HepG2 (cell line): ENCODE measurements at regions not wholly inside any gene's neighbourhood (a gene's known extent, or its start where the extent isn't known, plus 50 kb on each side); places are given as distances from the start of the nearest gene placed in this dataset.
"Not testable (repeated sequence)": the region's sequence is repeated elsewhere in the genome, so short reads cannot be mapped to it uniquely, and the experiment has no call there.

Source experiments
- ATAC-seq: fragments of 200-7000 bp; cut with Tn5 transposase; 3 replicates; pipeline ENCODE4 v1.9.1; 2020; ENCODE audit warnings: mild to moderate bottlenecking, moderate library complexity
- BruUV-seq: library from RNA; stranded (reverse); fragments of 400-500 nt; replicated peaks from 2 replicates; lab custom pipeline; 2021; lab: Mats Ljungman, UMichigan
- CTCF ChIA-PET: fragments of 300-600 bp; formaldehyde crosslinking; extraction: SDS; loops from one replicate; lab custom pipeline; 2021; ENCODE audit warnings: low total read pairs, inconsistent platforms, low intra/inter-chr PET ratio; lab: Yijun Ruan, JAX
- POLR2A ChIA-PET: fragments of 350-600 bp; sonication (Branson Sonifier 250); formaldehyde crosslinking; loops from one replicate; lab custom pipeline; 2020; ENCODE audit warnings: antibody characterized with exemption, inconsistent platforms; lab: Yijun Ruan, JAX
- DNase-seq: peaks from one replicate; pipeline ENCODE4 v3.0.0-alpha.2; 2015; ENCODE audit warnings: low spot score
- FAIRE-seq: peaks from 3 replicates; lab custom pipeline; 2011; peaks lifted over from hg19 to GRCh38; lab: Jason Lieb, UNC
- H2AFZ ChIP-seq: one replicate; pipeline ENCODE4 v1.6.1; 2011; ENCODE audit warnings: low read length, inconsistent platforms
- H3K27ac ChIP-seq: fragments of 300-600 bp; 3 replicates; pipeline ENCODE4 v1.8.0; 2011; ENCODE audit warnings: mixed run types, mild to moderate bottlenecking, mixed read lengths, low read length, inconsistent platforms; ENCODE audit not compliant: insufficient read depth; ENCODE audit errors: extremely low read length
- H3K27me3 ChIP-seq, 2 experiments: fragments of 200-600 bp in 1 of 2; 2 replicates in 1 of 2; 3 replicates in 1 of 2; pipeline versions ENCODE4 v1.6.0 to v1.8.0; 2011; ENCODE audit warnings: low read length in 2 of 2, mild to moderate bottlenecking in 2 of 2, moderate library complexity in 2 of 2, inconsistent platforms in 1 of 2; ENCODE audit not compliant: insufficient read depth in 2 of 2, control insufficient read depth in 1 of 2
- H3K36me3 ChIP-seq, 2 experiments: fragments of 200-600 bp in 1 of 2; replicated peaks in 1 of 2; 2 replicates in 1 of 2; 3 replicates in 1 of 2; pipeline versions ENCODE4 v1.5.1 to v1.8.0; 2011; ENCODE audit warnings: low read length in 2 of 2, inconsistent platforms in 1 of 2; ENCODE audit not compliant: insufficient read depth in 2 of 2, control insufficient read depth in 1 of 2
- H3K4me1 ChIP-seq: 2 replicates; pipeline ENCODE4 v1.5.1; 2012; ENCODE audit warnings: low read length, inconsistent platforms; ENCODE audit not compliant: insufficient read depth
- H3K4me2 ChIP-seq: 2 replicates; pipeline ENCODE4 v1.6.0; 2011; ENCODE audit warnings: low read depth, low read length, inconsistent platforms
- H3K4me3 ChIP-seq, 3 experiments: fragments of 200-600 bp in 1 of 3; sonication (generic), shearing (Covaris generic) in 1 of 3; replicated peaks in 1 of 3; 2 replicates each; pipeline ENCODE4 v1.5.1; 2011 to 2016; ENCODE audit warnings: low read length in 3 of 3, inconsistent platforms in 2 of 3, low read depth in 2 of 3, mild to moderate bottlenecking in 2 of 3, control low read depth in 1 of 3, mixed read lengths in 1 of 3; ENCODE audit not compliant: insufficient read depth in 1 of 3
- H3K79me2 ChIP-seq: one replicate; pipeline ENCODE4 v1.6.1; 2011; ENCODE audit warnings: low read length, inconsistent platforms; ENCODE audit not compliant: insufficient read depth
- H3K9ac ChIP-seq: 2 replicates; pipeline ENCODE4 v1.6.0; 2011; ENCODE audit warnings: mild to moderate bottlenecking, low read depth, low read length, inconsistent platforms; ENCODE audit not compliant: insufficient read depth
- H3K9me3 ChIP-seq: 2 replicates; pipeline ENCODE4 v1.5.1; 2012; ENCODE audit warnings: mild to moderate bottlenecking, low read length
- H4K20me1 ChIP-seq: 2 replicates; pipeline ENCODE4 v1.6.0; 2011; ENCODE audit warnings: inconsistent platforms, mild to moderate bottlenecking, low read length, moderate library complexity; ENCODE audit not compliant: insufficient read depth
- ATF7 ChIP-seq, 2 experiments: fragments of 450-650 bp in 1 of 2; sonication (generic) in 1 of 2; formaldehyde crosslinking in 1 of 2; IDR thresholded peaks; 2 replicates each; pipeline versions ENCODE4 v1.4.0 to v1.6.1; 2016 to 2020; ENCODE audit warnings: antibody characterized with exemption in 1 of 2, mild to moderate bottlenecking in 1 of 2, missing genetic modification reagents in 1 of 2
- CEBPB ChIP-seq: IDR thresholded peaks from 2 replicates; pipeline ENCODE4 v1.6.1; 2011; ENCODE audit warnings: low read depth, low read length, improper control_type of control experiment, borderline replicate concordance
- CREB1 ChIP-seq, 2 experiments: fragments of 450-650 bp in 1 of 2; IDR thresholded peaks; 2 replicates each; pipeline ENCODE4 v1.6.1; 2016 to 2017; ENCODE audit warnings: control low read depth in 1 of 2, mild to moderate bottlenecking in 1 of 2, missing compliant biosample characterization in 1 of 2, missing genetic modification characterization in 1 of 2
- JARID2 ChIP-seq: sonication (generic); formaldehyde crosslinking; IDR thresholded peaks from 2 replicates; pipeline ENCODE4 v1.8.1; 2023; ENCODE audit warnings: missing genetic modification reagents, inconsistent platforms; ENCODE audit not compliant: insufficient replicate concordance
- MIER2 ChIP-seq: IDR thresholded peaks from 2 replicates; pipeline ENCODE4 v1.6.1; 2016; ENCODE audit warnings: missing biosample characterization, missing genetic modification reagents
- MTF1 ChIP-seq: sonication (generic); formaldehyde crosslinking; IDR thresholded peaks from 2 replicates; pipeline ENCODE4 v1.5.0; 2020; ENCODE audit warnings: missing genetic modification reagents
- ZNF703 ChIP-seq: sonication (generic); formaldehyde crosslinking; IDR thresholded peaks from 2 replicates; pipeline ENCODE4 v1.5.1; 2020; ENCODE audit warnings: missing genetic modification reagents, mild to moderate bottlenecking, moderate library complexity, borderline replicate concordance
- WGBS: methylation state at CpG from one replicate; pipeline ENCODE4 v1.1.6; 2017; ENCODE audit warnings: low lambda C conversion rate; 5-methylcytosine and 5-hydroxymethylcytosine counted together
- in situ Hi-C: cut with HindIII; loops from 2 replicates; pipeline ENCODE4 v1.10.0; 2017; ENCODE audit warnings: low pct_unique_long_range_greater_than_20kb; ENCODE audit not compliant: extremely low pct_ligation_motif_present
- intact Hi-C: fragments of 100-400 bp; cut with micrococcal nuclease; formaldehyde crosslinking; loops from one replicate; pipeline ENCODE4 v1.10.0; 2022; ENCODE audit not compliant: unreplicated experiment
- TF ChIP-seq, protein P1 (sequence below): sonication (generic); IDR thresholded peaks from 2 replicates; pipeline ENCODE4 v1.6.1; 2016; ENCODE audit warnings: low read depth, borderline replicate concordance

DNA sequence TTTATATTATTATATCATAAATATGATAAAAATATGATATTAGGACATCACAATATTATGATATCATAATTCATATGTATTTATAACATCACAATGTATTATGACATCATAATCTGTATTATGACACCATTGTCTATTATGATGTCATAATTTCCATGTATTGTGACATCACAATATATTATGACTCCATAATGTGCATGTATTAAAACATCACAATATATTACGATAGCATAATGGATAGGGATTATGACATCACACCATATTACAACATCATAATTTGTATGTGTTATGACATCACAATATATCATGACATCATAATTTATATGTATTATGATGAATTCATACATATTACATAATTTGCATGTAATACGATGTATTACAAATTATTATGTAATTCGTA is 1755.9 kb downstream of the TP53TG3F start:
- Histone ChIP-seq H3K9ac (no peak overlapping the region), H4K20me1 (no peaks in the 10 kb centered on the region), H3K9me3 (peaks cover 69% of the 10 kb centered on the region), H3K4me3 (no peak overlapping the region), H3K27ac (no peak overlapping the region), H3K36me3 (no peaks in the 10 kb centered on the region), H3K4me1 (no peaks in the 10 kb centered on the region), H3K27me3 (no peaks in the 10 kb centered on the region), H3K4me2 (no peak overlapping the region), H3K79me2 (no peaks in the 10 kb centered on the region), H2AFZ (no peak overlapping the region)
- 30% methylated on average over 3 of the region's 3 CpGs for WGBS
- in situ Hi-C loops (no loop called here), intact Hi-C loops (no loop called here)
- TF ChIP-seq CEBPB (peak; percentile 74), CREB1 (IDR thresholded peaks at IDR 0.05) (peak; percentile 98), CREB1 (CRISPR knock-in tag; IDR thresholded peaks at IDR 0.05) (no peak), ZNF703 (CRISPR knock-in tag) (no peak), JARID2 (no peak), ATF7 (IDR thresholded peaks at IDR 0.05) (peak; percentile 100), ATF7 (CRISPR knock-in tag; IDR thresholded peaks at IDR 0.05) (no peak), MTF1 (CRISPR knock-in tag) (no peak), MIER2 (CRISPR knock-in tag) (no peak)
- TF ChIP-seq, protein P1, sequence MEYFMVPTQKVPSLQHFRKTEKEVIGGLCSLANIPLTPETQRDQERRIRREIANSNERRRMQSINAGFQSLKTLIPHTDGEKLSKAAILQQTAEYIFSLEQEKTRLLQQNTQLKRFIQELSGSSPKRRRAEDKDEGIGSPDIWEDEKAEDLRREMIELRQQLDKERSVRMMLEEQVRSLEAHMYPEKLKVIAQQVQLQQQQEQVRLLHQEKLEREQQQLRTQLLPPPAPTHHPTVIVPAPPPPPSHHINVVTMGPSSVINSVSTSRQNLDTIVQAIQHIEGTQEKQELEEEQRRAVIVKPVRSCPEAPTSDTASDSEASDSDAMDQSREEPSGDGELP: no peak
- FAIRE-seq: no peak
- no peak for DNase-seq
- POLR2A ChIA-PET: no interaction called here
- CTCF ChIA-PET: no interaction called here
- no TSS peak for BruUV-seq
- no peak for ATAC-seq

DNA sequence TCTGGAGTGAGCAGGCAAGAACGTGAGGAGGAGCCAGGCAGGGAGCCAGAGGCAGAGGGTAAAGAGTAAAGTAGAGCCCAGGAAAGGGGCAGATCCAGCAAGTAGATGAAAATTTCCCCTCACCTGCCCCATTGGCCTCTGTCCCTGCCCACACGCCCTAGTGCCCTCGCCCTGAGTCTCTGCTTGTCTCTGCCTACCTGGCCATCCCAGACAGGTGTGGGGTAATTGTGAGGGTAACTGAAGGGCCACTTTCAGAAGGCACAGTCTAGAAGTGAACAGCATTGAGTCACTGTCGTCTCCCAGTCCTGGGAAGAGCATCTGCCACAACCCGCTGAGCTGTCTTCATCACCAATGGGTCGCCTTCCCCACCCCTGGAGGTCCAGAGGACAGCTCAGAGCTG is 1756.8 kb downstream of the TP53TG3F start:
- POLR2A ChIA-PET, H3K27ac ChIP-seq, H2AFZ ChIP-seq, H3K4me1 ChIP-seq, BruUV-seq, H3K36me3 ChIP-seq, ATAC-seq, CTCF ChIA-PET, H3K27me3 ChIP-seq, H3K4me2 ChIP-seq, H3K9ac ChIP-seq, H3K79me2 ChIP-seq, H3K4me3 ChIP-seq, intact Hi-C loops, H4K20me1 ChIP-seq, FAIRE-seq, in situ Hi-C loops, DNase-seq: not testable (repeated sequence)
- H3K9me3 ChIP-seq: peaks cover 63% of the 10 kb centered on the region
- WGBS: 7% methylated on average over 6 of the region's 6 CpGs
